Smooth muscle cell (in vitro differentiated cells): ENCODE measurements at regions not wholly inside any gene's neighbourhood (a gene's known extent, or its start where the extent isn't known, plus 50 kb on each side); places are given as distances from the start of the nearest gene placed in this dataset.
A peak's percentile ranks its signal among the peaks of the same experiment; 100 is the strongest.

ENCODE experiments used
- DNase-seq: peaks from one replicate; lab custom pipeline; 2025; ENCODE audit not compliant: unreplicated experiment; lab: John Stamatoyannopoulos, UW
- H2AFZ ChIP-seq: fragments of 200-600 bp; sonication (generic); 2 replicates; pipeline ENCODE4 v1.6.0; 2016; ENCODE audit warnings: antibody characterized with exemption, low read depth, mild to moderate bottlenecking
- H3F3A ChIP-seq: fragments of 200-600 bp; sonication (generic); 2 replicates; pipeline ENCODE4 v1.6.0; 2017; ENCODE audit warnings: antibody characterized with exemption, low read depth
- H3K27ac ChIP-seq: fragments of 200-600 bp; sonication (generic); 2 replicates; pipeline ENCODE4 v1.5.1; 2016; ENCODE audit warnings: low read depth, mild to moderate bottlenecking
- H3K27me3 ChIP-seq: fragments of 200-600 bp; sonication (generic); 2 replicates; pipeline ENCODE4 v1.6.1; 2016; ENCODE audit warnings: low read depth, mild to moderate bottlenecking
- H3K36me3 ChIP-seq: fragments of 200-600 bp; sonication (generic); 2 replicates; pipeline ENCODE4 v1.5.1; 2016; ENCODE audit warnings: low read depth
- H3K4me1 ChIP-seq: fragments of 200-600 bp; sonication (generic); 2 replicates; pipeline ENCODE4 v1.5.1; 2016; ENCODE audit warnings: low read depth
- H3K4me2 ChIP-seq: fragments of 200-600 bp; sonication (generic); 2 replicates; pipeline ENCODE4 v1.6.0; 2016; ENCODE audit warnings: mild to moderate bottlenecking
- H3K4me3 ChIP-seq: fragments of 200-600 bp; sonication (generic); 2 replicates; pipeline ENCODE4 v1.5.1; 2016; ENCODE audit warnings: mild to moderate bottlenecking
- H3K79me2 ChIP-seq: fragments of 200-600 bp; sonication (generic); 2 replicates; pipeline ENCODE4 v1.6.0; 2016; ENCODE audit warnings: low read depth, mild to moderate bottlenecking
- H3K9ac ChIP-seq: fragments of 200-600 bp; sonication (generic); 2 replicates; pipeline ENCODE4 v1.6.0; 2016; ENCODE audit warnings: low read depth
- H3K9me3 ChIP-seq: fragments of 200-600 bp; sonication (generic); replicated peaks from 2 replicates; pipeline ENCODE4 v1.5.1; 2016; ENCODE audit warnings: low read depth
- H4K20me1 ChIP-seq: fragments of 200-600 bp; sonication (generic); 2 replicates; pipeline ENCODE4 v1.6.0; 2016; ENCODE audit warnings: low read depth
- WGBS: methylation state at CpG from one replicate; pipeline ENCODE4 v1.1.7; 2016; ENCODE audit warnings: low lambda C conversion rate; 5-methylcytosine and 5-hydroxymethylcytosine counted together
- TF ChIP-seq, protein P1 (sequence below): fragments of 200-600 bp; sonication (generic); IDR thresholded peaks from 2 replicates; pipeline ENCODE4 v1.5.1; 2017; ENCODE audit warnings: borderline replicate concordance, mild to moderate bottlenecking, antibody characterized with exemption; ENCODE audit not compliant: insufficient read depth, poor library complexity, severe bottlenecking

DNA sequence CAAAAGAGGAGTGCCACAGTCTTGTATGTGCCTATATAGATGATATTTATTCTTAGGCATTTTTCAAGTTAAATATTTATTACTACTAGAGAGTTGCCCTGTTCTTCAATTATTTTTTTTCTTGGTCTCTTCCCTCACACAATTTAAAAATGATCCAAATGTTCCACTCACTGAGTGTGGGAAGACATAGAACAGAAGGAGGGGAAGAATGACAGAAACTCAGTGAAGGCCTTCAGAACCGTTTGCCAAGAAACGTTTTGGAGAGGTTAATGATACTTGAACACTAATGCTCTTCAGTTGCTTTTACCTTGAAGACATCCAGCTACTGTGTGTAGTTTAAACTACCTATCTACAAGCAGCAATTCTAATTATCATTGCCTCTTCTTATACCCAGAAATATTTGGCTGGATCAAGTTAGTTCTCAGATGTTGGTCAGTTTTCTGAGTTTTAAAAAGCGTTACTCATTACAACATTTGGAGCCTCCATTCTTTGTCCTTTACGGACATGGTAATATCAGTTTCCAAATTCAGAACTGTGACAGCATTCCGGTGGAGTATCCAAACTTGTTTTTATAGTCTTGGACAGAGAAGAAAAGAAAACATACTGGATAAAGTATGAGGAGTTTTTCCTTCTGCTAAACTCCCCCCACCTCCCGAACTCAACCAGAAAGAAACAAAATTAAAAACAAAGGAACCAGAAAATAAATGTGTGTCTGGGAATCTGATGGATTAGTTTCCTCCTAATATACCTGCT, 389.7 kb downstream of the SPRY1 start:
- Histone ChIP-seq H3K9me3 (no peaks in the 10 kb centered on the region), H3F3A (no peaks in the 10 kb centered on the region), H3K4me1 (peaks cover 15% of the 10 kb centered on the region), H3K4me3 (no peak overlapping the region), H3K9ac (no peak overlapping the region), H3K4me2 (no peak overlapping the region), H3K79me2 (no peaks in the 10 kb centered on the region), H3K27ac (no peak overlapping the region), H4K20me1 (no peaks in the 10 kb centered on the region), H3K36me3 (no peaks in the 10 kb centered on the region), H3K27me3 (no peaks in the 10 kb centered on the region), H2AFZ (peak overlapping the region; percentile 47)
- WGBS = 72% methylated on average over 6 of the region's 6 CpGs
- TF ChIP-seq, protein P1, sequence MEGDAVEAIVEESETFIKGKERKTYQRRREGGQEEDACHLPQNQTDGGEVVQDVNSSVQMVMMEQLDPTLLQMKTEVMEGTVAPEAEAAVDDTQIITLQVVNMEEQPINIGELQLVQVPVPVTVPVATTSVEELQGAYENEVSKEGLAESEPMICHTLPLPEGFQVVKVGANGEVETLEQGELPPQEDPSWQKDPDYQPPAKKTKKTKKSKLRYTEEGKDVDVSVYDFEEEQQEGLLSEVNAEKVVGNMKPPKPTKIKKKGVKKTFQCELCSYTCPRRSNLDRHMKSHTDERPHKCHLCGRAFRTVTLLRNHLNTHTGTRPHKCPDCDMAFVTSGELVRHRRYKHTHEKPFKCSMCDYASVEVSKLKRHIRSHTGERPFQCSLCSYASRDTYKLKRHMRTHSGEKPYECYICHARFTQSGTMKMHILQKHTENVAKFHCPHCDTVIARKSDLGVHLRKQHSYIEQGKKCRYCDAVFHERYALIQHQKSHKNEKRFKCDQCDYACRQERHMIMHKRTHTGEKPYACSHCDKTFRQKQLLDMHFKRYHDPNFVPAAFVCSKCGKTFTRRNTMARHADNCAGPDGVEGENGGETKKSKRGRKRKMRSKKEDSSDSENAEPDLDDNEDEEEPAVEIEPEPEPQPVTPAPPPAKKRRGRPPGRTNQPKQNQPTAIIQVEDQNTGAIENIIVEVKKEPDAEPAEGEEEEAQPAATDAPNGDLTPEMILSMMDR = no peak
- no peak for DNase-seq

DNA sequence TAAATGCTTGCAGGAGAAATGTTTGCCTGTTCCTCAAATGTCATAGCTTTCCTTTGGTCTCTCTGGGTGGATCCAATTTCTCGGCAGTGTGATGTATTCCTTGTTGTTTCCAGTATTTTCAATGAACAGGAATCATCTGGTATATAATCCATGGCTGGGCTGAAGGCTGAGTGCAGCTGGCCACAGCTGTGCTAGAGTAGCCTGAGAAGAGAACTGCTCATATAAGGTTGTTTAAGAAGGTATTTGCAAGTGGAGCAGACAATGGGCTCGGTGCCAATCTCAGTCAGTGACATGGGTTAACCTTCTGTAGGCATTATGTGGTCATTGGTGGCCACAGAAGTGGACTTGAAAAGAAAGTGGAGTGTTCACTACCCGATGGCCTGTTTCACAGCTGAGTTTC, 390.3 kb downstream of the SPRY1 start:
- Histone ChIP-seq H3K4me2 (no peak overlapping the region), H3F3A (no peaks in the 10 kb centered on the region), H2AFZ (peak overlapping the region; percentile 47), H3K9me3 (no peaks in the 10 kb centered on the region), H3K27ac (no peak overlapping the region), H3K4me3 (no peak overlapping the region), H3K36me3 (no peaks in the 10 kb centered on the region), H3K4me1 (peaks cover 15% of the 10 kb centered on the region), H4K20me1 (no peaks in the 10 kb centered on the region), H3K27me3 (no peaks in the 10 kb centered on the region), H3K79me2 (no peaks in the 10 kb centered on the region), H3K9ac (no peak overlapping the region)
- DNase-seq = no peak
- 85% methylated on average over 3 of the region's 3 CpGs for WGBS
- TF ChIP-seq, protein P1 = no peak

DNA sequence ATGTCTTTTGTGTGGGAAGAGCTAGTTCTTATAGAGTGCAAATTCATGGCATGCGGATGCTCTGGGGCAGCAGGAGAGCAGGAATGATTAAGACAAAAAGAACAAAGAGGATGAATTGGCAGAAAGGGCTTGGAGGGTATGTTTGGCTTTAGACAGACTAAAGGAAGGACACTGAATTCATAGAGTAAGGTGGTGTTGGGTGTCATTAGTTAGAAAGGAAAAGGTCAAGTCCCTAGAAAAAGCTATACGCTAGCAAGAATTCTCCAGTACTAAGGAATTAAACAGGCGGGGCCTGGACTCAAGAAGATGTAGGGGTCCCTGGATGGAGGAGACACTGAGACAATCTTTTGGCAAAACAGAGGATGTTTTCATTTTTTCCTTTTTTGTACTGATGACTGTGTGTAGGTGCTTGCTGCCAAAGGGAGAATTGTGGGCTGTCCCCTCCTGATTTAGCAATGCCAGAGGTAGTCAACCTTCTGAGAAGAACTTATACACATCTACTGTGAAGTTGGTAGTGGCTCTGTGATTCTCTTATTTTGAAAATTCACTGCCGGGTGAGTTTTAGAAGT, 391.0 kb downstream of the SPRY1 start:
- H3K4me1 ChIP-seq = peaks cover 15% of the 10 kb centered on the region
- no peak overlapping the region for H3K27ac ChIP-seq
- H4K20me1 ChIP-seq = no peaks in the 10 kb centered on the region
- WGBS = 94% methylated on average over 4 of the region's 4 CpGs
- peak overlapping the region; percentile 47 for H2AFZ ChIP-seq
- no peaks in the 10 kb centered on the region for H3K36me3 ChIP-seq
- no peak overlapping the region for H3K9ac ChIP-seq
- H3K4me3 ChIP-seq = no peak overlapping the region
- no peaks in the 10 kb centered on the region for H3K27me3 ChIP-seq
- TF ChIP-seq, protein P1 = no peak
- H3K79me2 ChIP-seq = no peaks in the 10 kb centered on the region
- no peak for DNase-seq
- no peaks in the 10 kb centered on the region for H3K9me3 ChIP-seq
- H3F3A ChIP-seq = no peaks in the 10 kb centered on the region
- H3K4me2 ChIP-seq = no peak overlapping the region

DNA sequence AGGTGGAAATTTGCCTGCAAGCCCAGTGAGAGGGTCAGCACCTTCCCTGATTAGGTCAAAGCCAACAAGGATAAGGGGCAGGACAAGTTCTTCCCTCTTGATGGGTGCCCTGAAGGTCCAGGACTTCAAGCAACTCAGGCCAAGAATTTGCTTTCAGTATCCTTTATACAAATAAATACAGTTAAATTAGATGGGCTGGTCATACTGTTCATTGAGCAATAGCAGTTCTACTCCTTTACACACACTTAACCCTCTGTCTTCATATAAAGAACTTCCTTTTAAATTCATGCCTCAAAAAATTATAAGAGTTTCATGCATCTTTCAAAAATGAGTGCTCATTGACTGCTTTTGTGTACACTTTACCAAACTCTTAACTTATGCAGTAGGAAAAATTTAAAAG, 392.0 kb downstream of the SPRY1 start:
- Histone ChIP-seq H3F3A (no peaks in the 10 kb centered on the region), H3K4me2 (no peak overlapping the region), H3K36me3 (no peaks in the 10 kb centered on the region), H3K27me3 (no peaks in the 10 kb centered on the region), H3K4me3 (no peak overlapping the region), H2AFZ (no peak overlapping the region), H3K27ac (no peak overlapping the region), H3K79me2 (no peaks in the 10 kb centered on the region), H3K9ac (no peak overlapping the region), H4K20me1 (no peaks in the 10 kb centered on the region), H3K4me1 (peaks cover 10% of the 10 kb centered on the region), H3K9me3 (no peaks in the 10 kb centered on the region)
- TF ChIP-seq, protein P1 = no peak
- DNase-seq = no peak
